ENCODE measurements at regions not wholly inside any gene's neighbourhood (a gene's known extent, or its start where the extent isn't known, plus 50 kb on each side); places are given as distances from the start of the nearest gene placed in this dataset.

GRCh38 chr10:120077707-120078492 lies 185.4 kb downstream of the SEC23IP start:
- Histone ChIP-seq H2BK120ac (ENCODE audit: low read depth, low read length, poor library complexity, severe bottlenecking) (no peak overlapping the region), H3T11ph (ENCODE audit: low read length) (no peak overlapping the region), H3K9ac (ENCODE audit: extremely low read depth, insufficient read length, low read length) (no peak overlapping the region), H4K20me1 (ENCODE audit: control insufficient read depth, insufficient read depth, insufficient read length) (no peaks in the 10 kb centered on the region), H3K79me2 (ENCODE audit: insufficient read depth, low read length) (no peaks in the 10 kb centered on the region), H2BK20ac (ENCODE audit: low read depth, low read length, poor library complexity, severe bottlenecking) (no peak overlapping the region), H2BK5ac (ENCODE audit: insufficient read length, low read length) (no peak overlapping the region), H3K23me2 (ENCODE audit: insufficient read length, low read depth, low read length, poor library complexity, severe bottlenecking) (no peaks in the 10 kb centered on the region), H3K27me3 (ENCODE audit: insufficient read depth, low read length) (no peaks in the 10 kb centered on the region), H3K14ac (ENCODE audit: insufficient read depth, low read length) (no peak overlapping the region), H4K8ac (replicated peaks; ENCODE audit: insufficient read length, low read depth, low read length) (no peak overlapping the region), H3K9me3 (ENCODE audit: control insufficient read depth, low read depth, low read length) (no peaks in the 10 kb centered on the region), H3K27ac (ENCODE audit: insufficient read length, low read depth, low read length) (no peak overlapping the region), H3K56ac (ENCODE audit: insufficient read length, low read depth, low read length) (no peak overlapping the region), H2AFZ (ENCODE audit: low read length) (no peak overlapping the region), H4K91ac (ENCODE audit: insufficient read length, low read depth, low read length) (no peak overlapping the region), H3K4me1 (ENCODE audit: insufficient read depth, low read length) (no peaks in the 10 kb centered on the region), H3K23ac (ENCODE audit: insufficient read length, low read depth, low read length) (no peak overlapping the region), H3K18ac (ENCODE audit: insufficient read length, low read depth, low read length) (no peak overlapping the region), H3K79me1 (ENCODE audit: insufficient read depth, low read depth, low read length, poor library complexity, severe bottlenecking) (no peaks in the 10 kb centered on the region), H3K4ac (ENCODE audit: low read depth, low read length) (no peak overlapping the region), H2AK5ac (ENCODE audit: insufficient read length, low read length) (no peak overlapping the region), H2BK12ac (ENCODE audit: insufficient read length, low read depth, low read length) (no peak overlapping the region), H2BK15ac (ENCODE audit: low read depth, low read length) (no peak overlapping the region), H4K5ac (ENCODE audit: insufficient read length, low read depth, low read length) (no peak overlapping the region), H3K4me2 (ENCODE audit: insufficient read depth, insufficient read length, low read length) (peak overlapping the region; percentile 13)
- peak overlapping the region; percentile 36 to 59 for H3K4me3 Mint-ChIP-seq
- H3K27ac Mint-ChIP-seq: peak overlapping the region in 1 of 3 experiments; percentile 91; a peak in 2 of 7 replicates
- DNase-seq: peak; percentile 58
- peaks cover 9% of the 10 kb centered on the region for H3K27me3 Mint-ChIP-seq (ENCODE audit: low read depth)
- H3K4me1 Mint-ChIP-seq: peaks cover 19 to 27% of the 10 kb centered on the region in 2 experiments
- no CpG with 5 or more reads among the region's 14 CpGs for whole genome bisulfite sequencing (ENCODE audit: extremely low coverage, insufficient read length, low lambda C conversion rate)
- H3K36me3 Mint-ChIP-seq (ENCODE audit: insufficient read depth in 1 of 3, low read depth in 3 of 3): peaks cover 2 to 9% (median 8%) of the 10 kb centered on the region in 3 experiments; a peak in 6 of 7 replicates
- no peak for TF ChIP-seq CTCF (conservative IDR thresholded peaks at IDR 0.05)
- H3K9me3 Mint-ChIP-seq: peaks cover 7 to 10% of the 10 kb centered on the region in 2 experiments; a peak in 3 of 5 replicates

Data from H9 (cell line).